HEK293 (cell line): ENCODE measurements at regions not wholly inside any gene's neighbourhood (a gene's known extent, or its start where the extent isn't known, plus 50 kb on each side); places are given as distances from the start of the nearest gene placed in this dataset.

Source experiments
- GLI4 ChIP-seq: fragments of 450-650 bp; formaldehyde crosslinking; IDR thresholded peaks from 2 replicates; pipeline ENCODE4 v1.5.1; 2016; ENCODE audit warnings: missing biosample characterization, missing genetic modification characterization
- MEIS1 ChIP-seq: sonication (generic); formaldehyde crosslinking; IDR thresholded peaks from 2 replicates; pipeline ENCODE4 v1.8.1; 2022; ENCODE audit warnings: missing genetic modification reagents, mild to moderate bottlenecking, borderline replicate concordance
- TF ChIP-seq, protein P1 (sequence below): fragments of 450-650 bp; formaldehyde crosslinking; IDR thresholded peaks from 2 replicates; pipeline ENCODE4 v1.5.1; 2016; ENCODE audit warnings: missing biosample characterization, missing genetic modification characterization

DNA sequence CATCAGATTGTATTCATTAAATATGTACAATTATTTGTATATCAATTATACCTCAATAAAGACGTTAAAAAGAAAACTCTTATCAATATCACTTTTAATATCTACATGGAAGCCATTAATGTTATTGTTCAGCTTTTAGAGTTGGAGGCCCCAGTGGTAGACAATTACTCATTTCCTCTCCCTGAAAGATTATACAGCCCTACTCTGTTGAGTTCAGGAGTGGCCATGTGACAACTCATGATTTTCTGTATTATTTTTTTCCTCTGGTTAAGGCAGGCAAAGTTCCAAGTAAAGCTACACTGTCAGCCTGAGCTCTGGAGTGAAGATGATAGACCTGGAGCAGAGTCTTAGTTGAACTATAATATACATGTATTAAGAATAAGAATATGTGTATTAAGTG lies 247.9 kb upstream of the B3GALT2 start:
- TF ChIP-seq MEIS1 (CRISPR knock-in tag): no peak
- TF ChIP-seq GLI4: no peak
- TF ChIP-seq, protein P1, sequence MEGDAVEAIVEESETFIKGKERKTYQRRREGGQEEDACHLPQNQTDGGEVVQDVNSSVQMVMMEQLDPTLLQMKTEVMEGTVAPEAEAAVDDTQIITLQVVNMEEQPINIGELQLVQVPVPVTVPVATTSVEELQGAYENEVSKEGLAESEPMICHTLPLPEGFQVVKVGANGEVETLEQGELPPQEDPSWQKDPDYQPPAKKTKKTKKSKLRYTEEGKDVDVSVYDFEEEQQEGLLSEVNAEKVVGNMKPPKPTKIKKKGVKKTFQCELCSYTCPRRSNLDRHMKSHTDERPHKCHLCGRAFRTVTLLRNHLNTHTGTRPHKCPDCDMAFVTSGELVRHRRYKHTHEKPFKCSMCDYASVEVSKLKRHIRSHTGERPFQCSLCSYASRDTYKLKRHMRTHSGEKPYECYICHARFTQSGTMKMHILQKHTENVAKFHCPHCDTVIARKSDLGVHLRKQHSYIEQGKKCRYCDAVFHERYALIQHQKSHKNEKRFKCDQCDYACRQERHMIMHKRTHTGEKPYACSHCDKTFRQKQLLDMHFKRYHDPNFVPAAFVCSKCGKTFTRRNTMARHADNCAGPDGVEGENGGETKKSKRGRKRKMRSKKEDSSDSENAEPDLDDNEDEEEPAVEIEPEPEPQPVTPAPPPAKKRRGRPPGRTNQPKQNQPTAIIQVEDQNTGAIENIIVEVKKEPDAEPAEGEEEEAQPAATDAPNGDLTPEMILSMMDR (tag by site-specific recombination): no peak
